ENCODE measurements at regions not wholly inside any gene's neighbourhood (a gene's known extent, or its start where the extent isn't known, plus 50 kb on each side); places are given as distances from the start of the nearest gene placed in this dataset.
"Not testable (repeated sequence)": the region's sequence is repeated elsewhere in the genome, so short reads cannot be mapped to it uniquely, and the experiment has no call there.

DNA sequence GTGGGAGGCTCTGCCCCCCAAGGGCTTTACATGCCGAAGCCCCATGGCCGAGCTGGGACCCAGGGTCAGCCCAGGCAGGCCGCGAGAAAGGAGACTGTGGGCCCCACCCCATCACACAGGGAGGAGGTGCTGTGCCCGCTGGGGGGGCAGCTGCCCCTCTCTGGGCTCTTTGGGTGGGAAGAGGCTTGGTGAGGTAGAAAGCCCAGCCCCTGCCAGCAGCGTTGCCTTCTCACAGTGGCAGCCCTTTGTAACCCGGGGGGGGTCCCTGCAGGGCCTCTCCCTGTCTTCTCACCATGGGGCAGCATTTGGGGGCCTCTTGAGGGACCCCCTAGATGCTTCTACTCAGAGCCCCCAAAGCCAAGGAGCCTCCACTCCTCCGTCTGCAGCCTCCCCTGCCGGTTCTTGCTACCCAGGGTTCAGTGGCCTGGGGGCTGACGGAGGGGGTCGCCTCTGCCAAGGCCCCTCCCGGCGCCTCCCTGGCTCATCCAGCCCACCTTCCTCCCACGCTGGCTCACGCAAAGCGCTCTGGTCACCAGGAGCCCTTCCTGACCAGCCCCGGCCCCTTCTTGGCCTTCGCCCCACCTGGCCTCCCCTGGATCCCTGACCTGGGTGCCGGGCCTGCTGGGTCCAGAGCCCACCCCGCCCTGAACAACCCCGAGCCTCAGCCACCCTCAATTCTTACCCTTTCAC, 893.5 kb downstream of the RPIA start:
- H3K9me3 ChIP-seq (ENCODE audit: control insufficient read depth in 1 of 2, insufficient read depth in 1 of 2, low read depth in 1 of 2, low read length in 2 of 2); H3K27me3 ChIP-seq (ENCODE audit: insufficient read depth, low read length); CTCF ChIA-PET; intact Hi-C loops (cut with micrococcal nuclease); RAD21 ChIA-PET (ENCODE audit: low non-redundant PET in 1 of 2, low total read pairs in 2 of 2, uncharacterized antibody in 2 of 2, unreplicated experiment in 2 of 2); H2AFZ ChIP-seq (ENCODE audit: low read depth, low read length, poor library complexity, severe bottlenecking); H3K9me2 ChIP-seq (ENCODE audit: insufficient read depth); H4K20me1 ChIP-seq (ENCODE audit: insufficient read depth); H3K27ac ChIP-seq (ENCODE audit: low read depth, low read length); POLR2A ChIA-PET; H3K4me1 ChIP-seq (ENCODE audit: control insufficient read depth in 1 of 2, insufficient read depth in 2 of 2, low read length in 2 of 2); DNase-seq (ENCODE audit: low read depth, low spot score); H3K36me3 ChIP-seq (ENCODE audit: control insufficient read depth in 1 of 2, insufficient read depth in 2 of 2, low read length in 2 of 2); H3K79me2 ChIP-seq (ENCODE audit: insufficient read depth, low read length); H3K4me2 ChIP-seq (ENCODE audit: low read length); H3K9ac ChIP-seq (ENCODE audit: low read length): not testable (repeated sequence)
- TSS peak; percentile 74 for BruUV-seq (replicated peaks)
- peak; percentile 55; the same call in 1 of the 2 replicates for ATAC-seq
- peak overlapping the region; percentile 25 to 37; a peak in 3 of 4 replicates for H3K4me3 ChIP-seq (replicated peaks in 1 of 2; ENCODE audit: low read depth in 1 of 2, low read length in 2 of 2)

- H3K9ac ChIP-seq (ENCODE audit: low read length); intact Hi-C loops (cut with micrococcal nuclease); BruUV-seq (replicated peaks); H3K27ac ChIP-seq (ENCODE audit: low read depth, low read length); H4K20me1 ChIP-seq (ENCODE audit: insufficient read depth); H2AFZ ChIP-seq (ENCODE audit: low read depth, low read length, poor library complexity, severe bottlenecking); CTCF ChIA-PET; POLR2A ChIA-PET; DNase-seq (ENCODE audit: low read depth, low spot score); H3K9me2 ChIP-seq (ENCODE audit: insufficient read depth); H3K9me3 ChIP-seq (ENCODE audit: control insufficient read depth in 1 of 2, insufficient read depth in 1 of 2, low read depth in 1 of 2, low read length in 2 of 2); H3K27me3 ChIP-seq (ENCODE audit: insufficient read depth, low read length); RAD21 ChIA-PET (ENCODE audit: low non-redundant PET in 1 of 2, low total read pairs in 2 of 2, uncharacterized antibody in 2 of 2, unreplicated experiment in 2 of 2); H3K79me2 ChIP-seq (ENCODE audit: insufficient read depth, low read length); H3K36me3 ChIP-seq (ENCODE audit: control insufficient read depth in 1 of 2, insufficient read depth in 2 of 2, low read length in 2 of 2); H3K4me1 ChIP-seq (ENCODE audit: control insufficient read depth in 1 of 2, insufficient read depth in 2 of 2, low read length in 2 of 2): not testable (repeated sequence)
- Histone ChIP-seq H3K4me3 (replicated peaks in 1 of 2; ENCODE audit: low read depth in 1 of 2, low read length in 2 of 2) (peak overlapping the region; percentile 25 to 26; a peak in 3 of 4 replicates), H3K4me2 (ENCODE audit: low read length) (peak overlapping the region; percentile 35; the same call in 1 of the 2 replicates)
- ATAC-seq: peak; percentile 100
These were observed 894.1 kb downstream of the RPIA start for GRCh38 chr2:89585558-89585920.

- H3K4me2 ChIP-seq (ENCODE audit: low read length); RAD21 ChIA-PET (ENCODE audit: low non-redundant PET in 1 of 2, low total read pairs in 2 of 2, uncharacterized antibody in 2 of 2, unreplicated experiment in 2 of 2); H3K36me3 ChIP-seq (ENCODE audit: control insufficient read depth in 1 of 2, insufficient read depth in 2 of 2, low read length in 2 of 2); H2AFZ ChIP-seq (ENCODE audit: low read depth, low read length, poor library complexity, severe bottlenecking); ATAC-seq; POLR2A ChIA-PET; H3K9ac ChIP-seq (ENCODE audit: low read length); H3K79me2 ChIP-seq (ENCODE audit: insufficient read depth, low read length); intact Hi-C loops (cut with micrococcal nuclease); CTCF ChIA-PET; H3K4me3 ChIP-seq (replicated peaks in 1 of 2; ENCODE audit: low read depth in 1 of 2, low read length in 2 of 2); H3K27ac ChIP-seq (ENCODE audit: low read depth, low read length); H4K20me1 ChIP-seq (ENCODE audit: insufficient read depth); BruUV-seq (replicated peaks); DNase-seq (ENCODE audit: low read depth, low spot score); H3K9me2 ChIP-seq (ENCODE audit: insufficient read depth); H3K4me1 ChIP-seq (ENCODE audit: control insufficient read depth in 1 of 2, insufficient read depth in 2 of 2, low read length in 2 of 2); H3K27me3 ChIP-seq (ENCODE audit: insufficient read depth, low read length); H3K9me3 ChIP-seq (ENCODE audit: control insufficient read depth in 1 of 2, insufficient read depth in 1 of 2, low read depth in 1 of 2, low read length in 2 of 2): not testable (repeated sequence)
These were observed 908.4 kb downstream of the RPIA start for GRCh38 chr2:89599843-89600242.

DNA sequence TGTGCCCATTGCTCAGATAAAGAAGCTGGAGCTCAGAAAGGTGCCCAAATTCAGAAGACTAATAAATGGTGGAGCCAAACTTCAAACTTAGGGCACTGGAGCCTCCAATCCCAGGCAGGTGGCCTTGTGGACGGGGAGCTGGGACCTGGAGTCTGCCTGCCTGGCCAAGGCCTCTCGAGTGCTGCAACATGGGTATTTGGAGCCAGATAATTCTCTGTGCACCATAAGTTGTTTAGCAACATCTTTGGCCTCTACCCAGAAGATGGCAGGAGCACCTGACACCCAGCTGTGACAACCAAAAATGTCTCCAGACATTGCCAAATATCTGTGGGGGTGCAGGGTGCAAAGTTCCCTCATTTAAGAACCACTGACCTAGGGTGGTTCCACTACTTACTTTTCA, 915.0 kb downstream of the RPIA start:
- H3K4me3 ChIP-seq (replicated peaks in 1 of 2; ENCODE audit: low read depth in 1 of 2, low read length in 2 of 2); POLR2A ChIA-PET; DNase-seq (ENCODE audit: low read depth, low spot score); H3K4me1 ChIP-seq (ENCODE audit: control insufficient read depth in 1 of 2, insufficient read depth in 2 of 2, low read length in 2 of 2); H3K79me2 ChIP-seq (ENCODE audit: insufficient read depth, low read length); CTCF ChIA-PET; RAD21 ChIA-PET (ENCODE audit: low non-redundant PET in 1 of 2, low total read pairs in 2 of 2, uncharacterized antibody in 2 of 2, unreplicated experiment in 2 of 2); intact Hi-C loops (cut with micrococcal nuclease); H3K9me3 ChIP-seq (ENCODE audit: control insufficient read depth in 1 of 2, insufficient read depth in 1 of 2, low read depth in 1 of 2, low read length in 2 of 2); H3K36me3 ChIP-seq (ENCODE audit: control insufficient read depth in 1 of 2, insufficient read depth in 2 of 2, low read length in 2 of 2); H3K9me2 ChIP-seq (ENCODE audit: insufficient read depth); H2AFZ ChIP-seq (ENCODE audit: low read depth, low read length, poor library complexity, severe bottlenecking); H3K4me2 ChIP-seq (ENCODE audit: low read length); BruUV-seq (replicated peaks); H3K27ac ChIP-seq (ENCODE audit: low read depth, low read length); H3K9ac ChIP-seq (ENCODE audit: low read length); H3K27me3 ChIP-seq (ENCODE audit: insufficient read depth, low read length); ATAC-seq; H4K20me1 ChIP-seq (ENCODE audit: insufficient read depth): not testable (repeated sequence)

Measured in HCT116 (cell line).